Keratinocyte (primary cell): ENCODE measurements at regions not wholly inside any gene's neighbourhood (a gene's known extent, or its start where the extent isn't known, plus 50 kb on each side); places are given as distances from the start of the nearest gene placed in this dataset.

Experiments
- DNase-seq: peaks from one replicate; pipeline ENCODE4 v3.0.0-alpha.2; 2011; ENCODE audit warnings: low read depth, missing footprints, low spot score
- FAIRE-seq: peaks from 2 replicates; lab custom pipeline; 2011; peaks lifted over from hg19 to GRCh38; lab: Jason Lieb, UNC
- H2AFZ ChIP-seq: 2 replicates; pipeline ENCODE4 v1.6.0; 2012; ENCODE audit warnings: low read length, control low read depth, inconsistent platforms; ENCODE audit not compliant: control insufficient read depth
- H3K27ac ChIP-seq: 2 replicates; pipeline ENCODE4 v1.5.1; 2011; ENCODE audit warnings: low read length; ENCODE audit not compliant: control insufficient read depth, insufficient read depth
- H3K27me3 ChIP-seq: 3 replicates; pipeline ENCODE4 v1.6.0; 2011; ENCODE audit warnings: low read length; ENCODE audit not compliant: control insufficient read depth, insufficient read depth; ENCODE audit errors: extremely low read depth
- H3K36me3 ChIP-seq, 2 experiments: 2 replicates in 1 of 2; 3 replicates in 1 of 2; pipeline ENCODE4 v1.5.1; 2011; ENCODE audit warnings: low read length in 2 of 2, mild to moderate bottlenecking in 1 of 2; ENCODE audit not compliant: control insufficient read depth in 2 of 2, insufficient read depth in 2 of 2; ENCODE audit errors: extremely low read depth in 1 of 2
- H3K4me1 ChIP-seq: 3 replicates; pipeline ENCODE4 v1.5.1; 2011; ENCODE audit warnings: low read length; ENCODE audit not compliant: control insufficient read depth, insufficient read depth; ENCODE audit errors: extremely low read depth
- H3K4me2 ChIP-seq: 3 replicates; pipeline ENCODE4 v1.6.0; 2011; ENCODE audit warnings: low read depth, low read length; ENCODE audit not compliant: control insufficient read depth, insufficient read depth; ENCODE audit errors: extremely low read depth
- H3K4me3 ChIP-seq, 3 experiments: fragments of 200-600 bp in 1 of 3; sonication (generic) in 1 of 3; 2 replicates in 2 of 3; 3 replicates in 1 of 3; pipeline ENCODE4 v1.5.1; 2011 to 2016; ENCODE audit warnings: low read length in 3 of 3, mild to moderate bottlenecking in 3 of 3, control low read depth in 2 of 3, inconsistent platforms in 1 of 3, low read depth in 1 of 3, mixed read lengths in 1 of 3, mixed run types in 1 of 3, moderate library complexity in 1 of 3; ENCODE audit not compliant: control insufficient read depth in 2 of 3, insufficient read depth in 2 of 3; ENCODE audit errors: extremely low read depth in 1 of 3
- H3K79me2 ChIP-seq: 2 replicates; pipeline ENCODE4 v1.6.0; 2012; ENCODE audit warnings: low read length; ENCODE audit not compliant: control insufficient read depth, insufficient read depth
- H3K9ac ChIP-seq: 3 replicates; pipeline ENCODE4 v1.6.0; 2011; ENCODE audit warnings: low read length; ENCODE audit not compliant: control insufficient read depth, insufficient read depth; ENCODE audit errors: extremely low read depth
- H3K9me1 ChIP-seq: 3 replicates; pipeline ENCODE4 v1.6.0; 2011; ENCODE audit warnings: low read length; ENCODE audit not compliant: control insufficient read depth, insufficient read depth; ENCODE audit errors: extremely low read depth
- H3K9me3 ChIP-seq: 2 replicates; pipeline ENCODE4 v1.5.1; 2012; ENCODE audit warnings: low read depth, low read length; ENCODE audit not compliant: control insufficient read depth
- H4K20me1 ChIP-seq: 3 replicates; pipeline ENCODE4 v1.6.0; 2011; ENCODE audit warnings: low read length; ENCODE audit not compliant: control insufficient read depth, insufficient read depth; ENCODE audit errors: extremely low read depth
- EZH2 ChIP-seq: IDR thresholded peaks from one replicate; pipeline ENCODE4 v1.6.1; 2012; ENCODE audit warnings: inconsistent platforms, mild to moderate bottlenecking, low read length, moderate library complexity
- dilution Hi-C: fragments of 300-500 bp; cut with MboI; formaldehyde crosslinking; loops from one replicate; pipeline ENCODE4 v1.7.0; 2020; ENCODE audit warnings: low sequenced_read_pairs; ENCODE audit not compliant: extremely low pct_ligation_motif_present
- TF ChIP-seq, protein P1 (sequence below), 3 experiments: IDR thresholded peaks in 1 of 3; conservative IDR thresholded peaks in 1 of 3; optimal IDR thresholded peaks in 1 of 3; 2 replicates in 2 of 3; 3 replicates in 1 of 3; pipeline versions ENCODE3 to v1.5.1; 2011; ENCODE audit warnings: low read length in 3 of 3, mild to moderate bottlenecking in 3 of 3, moderate library complexity in 2 of 3, control low read depth in 1 of 3, inconsistent platforms in 1 of 3; ENCODE audit not compliant: insufficient read depth in 2 of 3; ENCODE audit errors: extremely low read depth in 1 of 3

DNA sequence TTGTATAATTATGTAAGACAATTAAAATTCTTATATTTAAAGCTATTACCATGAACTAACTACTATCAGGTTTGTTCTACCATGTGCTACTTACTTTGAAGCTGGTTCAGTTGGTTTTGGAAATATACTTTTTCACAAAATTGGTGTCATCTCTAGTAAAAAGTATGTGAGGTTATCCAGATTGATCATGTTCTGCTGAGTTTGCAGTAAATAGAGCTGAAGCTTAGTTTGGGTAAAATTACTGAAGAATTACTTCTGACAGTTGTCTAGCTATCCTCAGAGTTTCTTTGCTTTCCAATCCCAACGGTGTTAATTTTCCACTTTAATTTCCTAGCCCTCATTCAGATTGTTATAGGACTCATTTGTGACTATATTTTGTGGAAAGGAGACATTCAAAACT, 184.2 kb downstream of the FAT4 start:
- Histone ChIP-seq H3K79me2 (no peaks in the 10 kb centered on the region), H3K4me1 (no peaks in the 10 kb centered on the region), H3K27me3 (no peaks in the 10 kb centered on the region), H3K9me3 (no peaks in the 10 kb centered on the region), H3K9me1 (no peaks in the 10 kb centered on the region), H3K4me2 (no peak overlapping the region), H3K27ac (no peak overlapping the region), H3K9ac (no peak overlapping the region), H2AFZ (no peak overlapping the region), H3K36me3 (no peaks in the 10 kb centered on the region), H4K20me1 (no peaks in the 10 kb centered on the region), H3K4me3 (no peak overlapping the region)
- FAIRE-seq: no peak
- TF ChIP-seq, protein P1, sequence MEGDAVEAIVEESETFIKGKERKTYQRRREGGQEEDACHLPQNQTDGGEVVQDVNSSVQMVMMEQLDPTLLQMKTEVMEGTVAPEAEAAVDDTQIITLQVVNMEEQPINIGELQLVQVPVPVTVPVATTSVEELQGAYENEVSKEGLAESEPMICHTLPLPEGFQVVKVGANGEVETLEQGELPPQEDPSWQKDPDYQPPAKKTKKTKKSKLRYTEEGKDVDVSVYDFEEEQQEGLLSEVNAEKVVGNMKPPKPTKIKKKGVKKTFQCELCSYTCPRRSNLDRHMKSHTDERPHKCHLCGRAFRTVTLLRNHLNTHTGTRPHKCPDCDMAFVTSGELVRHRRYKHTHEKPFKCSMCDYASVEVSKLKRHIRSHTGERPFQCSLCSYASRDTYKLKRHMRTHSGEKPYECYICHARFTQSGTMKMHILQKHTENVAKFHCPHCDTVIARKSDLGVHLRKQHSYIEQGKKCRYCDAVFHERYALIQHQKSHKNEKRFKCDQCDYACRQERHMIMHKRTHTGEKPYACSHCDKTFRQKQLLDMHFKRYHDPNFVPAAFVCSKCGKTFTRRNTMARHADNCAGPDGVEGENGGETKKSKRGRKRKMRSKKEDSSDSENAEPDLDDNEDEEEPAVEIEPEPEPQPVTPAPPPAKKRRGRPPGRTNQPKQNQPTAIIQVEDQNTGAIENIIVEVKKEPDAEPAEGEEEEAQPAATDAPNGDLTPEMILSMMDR (optimal IDR thresholded peaks at IDR 0.05 in 1 of 3, IDR thresholded peaks at IDR 0.05 in 1 of 3, conservative IDR thresholded peaks at IDR 0.05 in 1 of 3; ENCODE audit: extremely low read depth in 1 of 3, insufficient read depth in 2 of 3, low read length in 3 of 3): no peak
- no peak for TF ChIP-seq EZH2
- dilution Hi-C loops: no loop called here
- no peak for DNase-seq

DNA sequence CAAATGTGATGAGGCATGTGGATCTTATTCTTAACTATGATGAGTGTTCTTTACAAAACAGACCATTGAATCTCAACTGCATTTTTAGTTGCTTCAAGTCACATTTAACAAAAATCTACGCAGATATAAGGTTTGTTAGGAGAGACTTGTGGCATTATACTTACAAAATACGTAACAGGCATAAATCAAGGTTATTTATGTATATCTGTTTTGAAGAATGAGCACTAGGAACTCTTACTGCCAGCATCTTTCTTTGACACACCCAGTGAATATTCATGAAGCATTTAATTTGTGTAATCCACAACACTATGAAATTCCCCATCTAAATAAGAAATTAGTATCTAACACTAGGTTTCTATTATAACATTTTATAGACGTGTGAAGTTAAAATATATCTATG, 186.3 kb downstream of the FAT4 start:
- H3K36me3 ChIP-seq: no peaks in the 10 kb centered on the region
- H3K9me1 ChIP-seq: no peaks in the 10 kb centered on the region
- H3K4me1 ChIP-seq: no peaks in the 10 kb centered on the region
- TF ChIP-seq, protein P1 (optimal IDR thresholded peaks at IDR 0.05 in 1 of 3, IDR thresholded peaks at IDR 0.05 in 1 of 3, conservative IDR thresholded peaks at IDR 0.05 in 1 of 3; ENCODE audit: extremely low read depth in 1 of 3, insufficient read depth in 2 of 3, low read length in 3 of 3): no peak
- no peak for TF ChIP-seq EZH2
- no peak overlapping the region for H2AFZ ChIP-seq
- no peaks in the 10 kb centered on the region for H3K27me3 ChIP-seq
- dilution Hi-C loops: no loop called here
- no peaks in the 10 kb centered on the region for H3K9me3 ChIP-seq
- no peak overlapping the region for H3K4me3 ChIP-seq
- no peaks in the 10 kb centered on the region for H3K79me2 ChIP-seq
- H3K9ac ChIP-seq: no peak overlapping the region
- H4K20me1 ChIP-seq: no peaks in the 10 kb centered on the region
- no peak overlapping the region for H3K27ac ChIP-seq
- FAIRE-seq (no peak), DNase-seq (no peak)
- H3K4me2 ChIP-seq: no peak overlapping the region
